GM18867 (cell line): ENCODE measurements at regions not wholly inside any gene's neighbourhood (a gene's known extent, or its start where the extent isn't known, plus 50 kb on each side); places are given as distances from the start of the nearest gene placed in this dataset.
A peak's percentile ranks its signal among the peaks of the same experiment; 100 is the strongest.

Experiments
- ATAC-seq: cut with Tn5 transposase; IDR thresholded peaks from one replicate; pipeline ENCODE4 v1.9.1; 2021; ENCODE audit warnings: mild to moderate bottlenecking, moderate library complexity; ENCODE audit not compliant: unreplicated experiment

DNA sequence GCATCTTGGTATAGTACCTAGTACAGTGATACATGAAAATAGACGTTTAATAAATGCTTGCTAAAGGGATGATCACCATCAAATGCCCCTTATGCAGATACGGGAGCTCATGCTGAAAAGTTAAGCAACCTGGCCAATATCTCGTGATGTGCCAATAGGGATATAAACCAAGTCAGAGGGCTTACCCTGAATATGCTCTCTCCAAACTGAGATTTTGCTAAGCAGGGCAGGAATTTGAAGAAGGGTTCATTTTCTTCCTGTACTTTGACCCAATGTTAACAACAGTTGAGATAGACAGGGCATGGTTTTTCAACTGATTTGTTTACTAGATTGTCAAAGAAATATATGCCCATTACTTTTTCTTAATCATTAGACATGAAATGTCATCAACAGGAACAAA lies 219.3 kb upstream of the PREP start:
- no peak for ATAC-seq

DNA sequence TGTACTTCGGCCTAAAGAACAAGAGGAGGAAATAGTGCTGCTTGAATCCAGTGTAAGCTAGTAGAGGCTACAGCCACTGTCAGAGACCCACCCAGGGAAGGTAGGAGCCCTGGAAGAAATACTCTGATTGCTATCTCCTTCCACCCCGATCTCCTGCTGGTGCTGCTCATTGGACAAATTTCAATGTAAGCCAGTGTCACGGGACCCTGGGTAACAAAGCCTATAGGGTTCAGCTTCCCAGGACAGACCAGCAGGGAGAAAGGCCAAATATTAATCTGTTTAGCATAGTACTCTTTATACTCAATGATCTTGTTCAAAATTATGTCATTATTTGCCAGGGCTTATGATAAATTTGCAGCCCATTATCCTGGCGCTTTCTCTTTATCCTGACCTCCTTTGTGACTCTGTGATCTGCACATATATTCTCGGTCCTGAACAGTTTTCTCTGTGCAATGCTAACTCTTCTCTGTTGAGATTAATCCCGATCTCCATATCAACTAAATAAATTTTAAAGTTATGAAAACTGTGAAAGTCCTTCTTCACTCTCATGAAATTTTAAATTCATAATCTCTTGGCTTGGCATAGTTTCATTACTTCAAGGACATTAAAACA lies 218.8 kb upstream of the PREP start:
- no peak for ATAC-seq

DNA sequence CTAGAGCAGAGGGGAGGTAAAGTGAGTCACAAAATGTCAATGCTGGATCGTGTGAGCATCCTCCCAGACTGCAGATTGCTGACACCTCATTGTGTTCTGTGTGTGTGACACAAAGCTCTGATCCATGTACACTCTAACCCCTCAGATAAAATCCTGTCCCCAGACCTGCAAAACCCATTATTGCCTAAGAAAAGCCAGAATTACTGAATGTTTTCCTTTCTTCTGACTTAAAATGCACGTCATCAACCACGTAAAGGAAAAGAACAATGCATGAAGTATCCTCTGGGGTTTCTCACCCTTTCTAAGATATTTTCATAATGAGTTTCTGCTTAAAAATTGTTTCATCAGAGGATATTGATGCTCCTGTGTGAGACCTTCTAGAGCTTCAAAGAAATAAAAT lies 218.0 kb upstream of the PREP start:
- ATAC-seq: no peak

DNA sequence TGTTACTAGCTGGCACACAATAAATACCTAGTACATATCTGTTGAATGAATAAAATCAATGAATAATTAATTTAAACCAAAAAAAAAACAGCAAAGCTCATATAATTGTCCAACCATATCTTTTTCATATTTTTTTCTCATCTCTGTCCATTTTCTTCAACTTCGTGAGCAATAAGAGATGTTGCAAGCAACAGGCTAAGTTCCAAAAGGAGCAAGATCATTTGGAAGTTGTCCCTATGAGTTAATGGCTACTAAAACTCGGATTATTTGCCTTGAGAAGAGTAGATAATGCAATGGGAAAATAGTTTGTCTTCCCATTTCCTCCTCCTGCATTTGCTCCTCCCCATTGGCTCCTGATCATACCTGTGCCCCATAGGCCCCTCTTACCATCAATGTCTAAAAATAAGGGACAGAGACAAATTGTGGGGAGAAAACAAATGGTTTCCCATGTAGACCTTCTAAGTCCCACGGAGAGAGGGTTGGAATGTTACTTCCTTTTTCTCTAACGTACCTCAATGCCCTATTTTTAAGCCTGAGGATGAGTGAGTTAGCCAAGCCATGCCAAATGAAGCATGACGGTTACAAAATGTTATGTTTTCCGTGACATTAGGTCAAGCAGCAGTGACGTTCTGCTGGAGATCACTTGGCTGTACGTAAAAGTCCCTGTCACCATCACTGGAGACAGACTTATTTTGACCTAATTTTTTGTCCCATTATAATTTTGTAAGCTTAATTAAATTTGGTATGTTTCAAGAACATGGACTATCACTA lies 217.3 kb upstream of the PREP start:
- no peak for ATAC-seq

DNA sequence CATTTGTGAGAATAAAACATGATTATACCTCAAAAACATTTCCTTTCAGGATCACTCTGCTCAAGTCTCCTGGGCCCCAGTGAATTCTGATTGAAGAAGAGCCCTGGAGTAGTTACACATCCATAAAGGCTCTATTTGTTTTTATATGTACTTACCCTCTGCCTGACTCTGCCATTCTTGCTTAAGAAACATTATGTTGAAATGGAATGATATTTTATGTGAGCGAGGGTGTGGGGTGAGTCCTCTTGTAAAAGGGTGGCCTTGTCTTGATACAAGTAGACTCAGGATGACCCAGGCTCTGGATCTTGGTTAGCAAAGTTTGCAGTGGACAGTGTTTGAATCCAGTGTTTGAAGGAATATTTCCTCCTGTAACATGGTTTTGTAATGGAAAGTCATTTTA lies 215.4 kb upstream of the PREP start:
- ATAC-seq: no peak

DNA sequence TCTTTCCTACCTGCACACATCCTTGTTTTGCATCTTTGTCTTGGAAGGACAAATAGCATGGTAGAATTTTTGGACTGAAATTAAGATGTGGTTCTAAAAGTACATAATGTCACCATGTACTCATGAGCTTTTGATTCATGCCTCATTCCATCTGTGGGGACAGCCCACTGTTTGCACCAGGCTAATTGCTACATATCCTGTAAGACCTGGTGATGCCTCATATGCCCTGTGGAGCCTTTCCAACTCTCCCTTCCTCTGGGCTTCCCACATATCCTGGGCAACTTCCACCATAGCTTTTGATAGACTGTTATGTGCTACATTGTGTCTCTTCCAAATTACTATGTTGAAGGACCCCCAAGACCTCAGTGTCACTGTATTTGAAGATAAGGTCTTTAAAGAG lies 213.6 kb upstream of the PREP start:
- ATAC-seq: no peak

DNA sequence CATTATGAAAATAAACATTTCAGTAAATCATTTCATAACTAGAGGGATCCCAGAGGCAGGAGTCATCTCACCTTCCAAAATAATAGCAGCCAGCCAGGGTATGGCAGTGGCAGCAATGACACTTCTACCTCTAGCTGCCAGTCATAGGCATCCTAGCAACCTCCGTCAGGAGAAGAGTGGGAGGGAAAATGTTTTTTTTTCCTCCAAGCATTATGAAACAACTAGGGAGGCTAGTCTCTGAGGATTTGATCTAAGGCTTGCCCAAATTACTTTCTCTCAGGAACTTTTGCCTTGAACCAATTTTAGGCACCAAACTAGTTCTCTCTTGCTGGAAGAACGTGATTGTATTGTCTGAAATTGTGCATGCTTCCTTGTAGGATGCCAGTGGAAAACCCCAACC lies 208.7 kb upstream of the PREP start:
- ATAC-seq: no peak

DNA sequence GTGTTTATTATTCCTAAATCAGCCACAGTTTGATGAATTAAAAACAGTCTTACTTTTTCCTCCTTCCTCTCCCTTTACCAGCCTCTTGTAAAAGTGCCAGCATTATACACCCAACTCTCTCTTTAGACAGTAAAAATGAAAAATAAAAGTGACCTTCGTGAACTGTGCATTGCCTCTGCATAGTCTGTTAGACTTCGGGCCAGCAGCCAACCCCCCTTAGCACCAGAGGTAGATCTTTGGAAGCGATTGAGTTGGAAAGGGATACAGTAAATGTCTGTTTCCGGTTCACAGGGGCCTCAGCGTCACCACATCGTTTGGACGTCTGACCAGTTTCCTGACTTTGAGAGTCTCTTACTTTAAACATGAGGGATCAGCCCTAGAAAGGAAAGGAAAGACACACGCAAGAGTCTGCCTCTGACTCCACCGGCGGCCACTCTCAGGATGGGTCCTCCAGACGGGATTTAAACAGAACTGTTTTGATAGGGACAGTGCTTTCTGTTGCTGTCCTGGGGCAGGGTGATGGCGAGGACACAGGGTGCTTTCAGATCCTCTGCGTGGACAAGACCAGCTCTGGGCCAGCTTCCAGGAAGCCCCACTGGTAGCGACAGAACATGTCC lies 206.6 kb upstream of the PREP start:
- no peak for ATAC-seq

DNA sequence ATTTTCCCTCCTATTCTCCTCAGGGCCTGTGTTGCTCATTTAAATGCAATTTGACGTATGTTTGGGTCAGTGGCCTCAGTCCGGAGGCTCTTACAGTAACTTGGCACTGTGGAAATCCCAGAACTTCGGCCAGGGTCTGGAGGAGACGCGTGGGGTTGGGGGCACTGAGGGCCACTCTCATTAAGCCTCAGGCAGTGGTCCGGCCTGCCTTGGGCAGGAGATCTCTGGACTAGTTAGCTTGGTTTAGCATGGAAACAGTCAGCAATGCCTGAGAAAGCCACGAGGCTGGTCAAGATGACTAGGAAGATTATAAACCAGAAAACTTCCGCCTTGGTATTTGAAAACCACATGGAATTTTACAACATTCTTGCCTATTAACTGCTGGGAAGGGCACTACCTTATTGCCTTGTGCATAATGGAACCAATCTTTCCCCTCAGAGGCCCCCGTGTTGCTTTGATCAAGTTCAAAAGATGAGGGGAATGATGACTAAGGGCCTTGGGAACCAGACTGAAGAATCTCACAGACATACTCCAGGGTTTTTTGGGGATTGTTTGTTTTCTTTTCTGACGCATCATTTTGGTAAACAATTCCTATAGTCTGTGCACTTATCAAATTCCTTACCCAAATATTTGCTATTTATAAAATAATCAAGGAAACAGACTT lies 206.0 kb upstream of the PREP start:
- no peak for ATAC-seq

DNA sequence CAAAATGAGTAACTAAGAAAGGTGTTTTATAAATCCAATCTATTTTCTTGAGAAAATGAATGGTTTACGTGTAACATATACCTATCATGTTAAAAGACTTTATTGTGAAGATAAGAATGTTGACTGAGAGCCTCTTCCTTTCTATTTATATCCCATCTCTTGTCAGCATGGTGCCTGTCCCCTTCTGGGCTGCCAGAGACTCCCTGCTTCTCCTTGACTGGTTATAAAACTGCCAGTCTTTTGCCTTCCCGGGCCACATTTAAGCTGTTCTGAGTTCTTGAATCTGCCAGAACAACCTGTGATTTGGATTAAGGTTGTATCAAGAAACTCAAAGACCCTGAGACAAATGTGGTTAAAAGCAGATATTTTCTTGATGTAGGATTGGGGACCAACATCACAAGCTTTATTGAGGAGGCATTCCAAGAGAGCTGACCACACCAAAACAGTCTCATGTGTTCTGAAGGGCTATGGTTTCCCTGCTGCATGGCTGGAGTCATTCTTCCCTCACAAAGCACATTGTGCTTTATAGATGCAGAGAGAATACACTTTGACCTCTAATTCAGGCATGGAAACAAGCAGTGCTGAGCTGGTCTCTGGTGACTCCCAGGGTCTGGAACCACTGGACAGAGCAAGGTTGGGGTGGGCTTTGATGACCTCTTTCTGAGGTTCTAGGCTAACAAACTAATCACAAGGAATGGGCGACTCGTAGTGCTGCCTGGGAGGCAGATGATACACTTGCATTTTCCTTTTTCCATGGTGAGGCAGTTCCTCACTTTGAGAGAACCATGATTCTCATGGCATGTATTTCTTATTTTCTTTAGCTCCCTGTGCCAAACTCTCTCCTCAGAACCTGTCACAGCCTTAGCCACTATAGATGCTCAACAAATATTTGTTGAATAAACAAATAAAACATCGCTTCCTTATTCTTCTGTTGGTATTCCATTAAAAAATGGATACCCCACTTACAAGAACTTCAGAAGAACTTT lies 205.0 kb upstream of the PREP start:
- no peak for ATAC-seq

DNA sequence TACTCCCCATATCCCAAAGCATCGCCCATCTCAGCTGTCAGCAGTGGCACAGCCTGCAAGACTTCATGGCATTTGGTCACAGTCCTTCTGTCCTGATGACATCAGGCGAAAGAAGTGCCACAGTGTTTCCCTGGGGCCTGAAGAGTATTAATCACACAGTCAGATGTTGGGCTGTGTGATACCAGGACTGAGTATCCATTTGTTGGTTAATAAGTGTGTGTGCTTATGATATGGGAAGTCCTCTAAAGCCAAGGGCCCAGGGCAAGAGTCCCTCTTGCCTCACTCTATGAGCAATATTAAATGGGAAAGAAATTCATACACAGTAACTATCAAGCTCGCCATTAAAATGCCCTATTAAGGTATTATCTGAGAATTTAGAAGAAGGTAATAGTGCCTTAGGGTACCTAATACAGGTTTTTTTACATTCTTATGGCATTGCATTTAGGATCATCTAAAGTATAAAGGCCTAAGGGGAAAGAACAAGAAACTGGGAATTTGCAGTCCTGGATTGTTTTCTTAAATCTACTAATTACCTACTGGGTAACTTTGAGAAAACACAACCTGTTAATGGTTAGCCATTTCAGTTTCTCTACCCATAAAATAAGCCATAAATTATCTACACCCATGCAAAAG lies 204.1 kb upstream of the PREP start:
- no peak for ATAC-seq

DNA sequence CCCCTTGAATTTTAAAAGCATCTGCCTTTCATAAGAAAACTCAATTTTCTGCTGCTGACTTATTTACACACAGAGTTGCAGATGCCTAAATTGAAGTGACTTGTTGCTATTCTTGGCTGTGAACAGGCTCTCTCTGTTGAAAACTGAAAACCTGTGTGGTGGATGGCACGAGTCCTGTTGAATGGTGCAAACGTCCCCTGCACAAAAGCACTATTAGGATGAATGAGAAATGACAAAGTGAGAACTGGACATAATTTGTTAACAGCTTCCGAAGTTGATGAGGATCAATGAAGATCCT lies 201.7 kb upstream of the PREP start:
- no peak for ATAC-seq

DNA sequence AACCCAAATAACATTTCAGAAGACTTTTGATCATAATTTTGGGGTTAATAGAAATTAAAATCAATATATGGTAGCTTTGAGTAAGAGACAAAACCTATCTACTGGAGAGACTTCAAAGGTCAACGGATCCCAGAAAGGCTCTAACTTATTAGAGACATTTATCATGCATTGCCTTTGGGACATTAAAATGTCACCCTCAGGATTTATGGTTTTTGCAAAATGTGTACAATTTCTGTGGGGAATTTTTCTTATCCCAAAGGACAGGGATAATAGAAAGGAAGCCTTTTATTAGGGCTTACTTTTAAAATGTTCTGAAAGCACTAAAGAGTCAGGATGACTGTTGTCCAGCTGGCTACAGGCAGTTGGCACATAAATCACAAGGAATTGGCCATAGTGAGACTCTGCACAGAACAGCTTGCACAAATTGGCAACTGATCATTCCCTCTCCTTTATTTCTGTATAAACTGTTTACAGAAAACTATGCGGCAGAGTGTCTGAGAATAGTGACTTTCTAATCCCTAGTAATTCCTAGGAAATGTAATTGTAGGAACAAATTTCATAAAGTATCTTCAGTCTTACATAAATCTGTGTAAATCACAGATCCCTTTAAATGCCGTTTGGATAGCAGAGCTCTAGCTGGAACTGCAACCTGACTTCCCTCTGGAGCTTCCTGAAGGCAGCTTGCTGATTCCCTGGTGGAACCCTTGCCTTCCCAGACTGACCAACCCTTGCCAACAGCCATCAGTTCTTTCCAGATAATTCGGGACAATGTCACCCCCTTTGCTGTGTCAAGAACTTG lies 201.1 kb upstream of the PREP start:
- no peak for ATAC-seq

DNA sequence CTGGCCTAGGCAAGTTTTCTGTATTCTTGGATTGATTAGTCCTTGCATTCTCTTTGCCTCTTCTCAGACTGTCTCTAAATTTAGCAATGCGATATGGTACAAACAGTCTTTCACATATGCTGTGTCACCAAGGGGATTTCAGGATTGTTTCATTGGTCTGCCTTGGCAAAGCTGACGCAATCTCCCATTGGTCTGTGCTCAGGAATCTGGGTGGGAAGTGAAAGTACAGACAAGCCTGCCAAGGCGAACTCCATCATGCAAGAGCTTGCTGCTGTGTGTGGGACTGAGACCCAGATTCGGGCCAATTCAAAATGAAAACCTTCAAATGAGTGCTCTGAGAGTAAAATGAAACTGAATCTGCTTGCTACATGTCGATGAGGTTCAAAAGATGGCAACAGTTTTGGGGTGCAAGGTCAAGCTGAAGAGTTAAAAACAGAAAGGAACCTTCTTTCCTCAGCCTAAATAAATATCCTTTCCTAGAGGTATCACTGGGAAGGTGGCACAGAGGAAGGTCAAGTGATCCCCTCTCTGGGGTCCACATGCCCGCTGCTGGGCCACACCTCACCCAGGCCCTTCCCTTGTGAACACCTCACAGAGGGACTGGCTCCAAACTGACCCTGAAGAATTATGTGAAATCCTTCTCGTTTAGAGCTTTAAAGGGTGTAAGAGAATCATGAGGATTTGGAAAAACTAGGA lies 198.8 kb upstream of the PREP start:
- ATAC-seq: peak; percentile 79

DNA sequence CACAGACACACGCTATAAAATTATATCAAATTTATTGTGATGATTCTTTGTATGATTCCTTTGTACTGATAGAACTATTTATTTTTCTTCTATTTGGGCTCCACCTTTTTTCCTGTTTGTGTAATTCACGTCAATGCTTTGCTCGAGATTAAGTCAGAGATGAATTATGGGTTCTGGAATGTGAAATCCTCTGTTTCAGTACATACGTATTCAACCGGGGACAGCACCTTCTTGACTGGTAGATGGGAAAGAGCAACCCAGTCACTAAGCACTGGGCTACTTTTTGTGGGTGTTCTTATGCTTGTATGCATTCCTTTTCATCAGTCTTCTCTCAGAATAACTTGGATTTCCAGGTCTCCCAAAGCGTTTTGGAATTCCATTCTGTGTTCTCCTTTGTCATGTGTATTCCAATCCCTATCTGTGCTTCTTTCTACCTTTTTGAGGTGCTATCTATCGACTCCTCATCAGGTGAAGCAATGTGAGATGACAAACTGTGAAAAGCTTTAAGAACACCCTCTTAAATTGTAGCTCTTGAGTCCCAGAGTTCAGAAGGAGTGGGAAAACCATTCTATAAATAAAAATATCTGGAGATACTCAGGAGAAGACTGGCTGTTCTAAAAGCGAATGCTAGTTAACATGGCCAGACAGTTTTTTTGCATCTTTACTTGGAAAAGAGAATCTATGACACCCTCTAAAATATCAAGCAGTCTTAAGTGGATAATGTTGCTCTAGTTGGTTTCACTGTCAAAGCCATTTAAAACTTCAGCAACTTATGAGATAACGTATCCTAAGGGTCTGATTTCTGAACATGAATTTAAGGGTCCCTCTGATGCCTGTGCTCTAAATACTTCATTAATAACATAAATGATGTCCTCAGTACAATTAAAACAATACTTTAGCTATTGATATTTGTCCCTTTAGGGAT lies 197.7 kb upstream of the PREP start:
- no peak for ATAC-seq

DNA sequence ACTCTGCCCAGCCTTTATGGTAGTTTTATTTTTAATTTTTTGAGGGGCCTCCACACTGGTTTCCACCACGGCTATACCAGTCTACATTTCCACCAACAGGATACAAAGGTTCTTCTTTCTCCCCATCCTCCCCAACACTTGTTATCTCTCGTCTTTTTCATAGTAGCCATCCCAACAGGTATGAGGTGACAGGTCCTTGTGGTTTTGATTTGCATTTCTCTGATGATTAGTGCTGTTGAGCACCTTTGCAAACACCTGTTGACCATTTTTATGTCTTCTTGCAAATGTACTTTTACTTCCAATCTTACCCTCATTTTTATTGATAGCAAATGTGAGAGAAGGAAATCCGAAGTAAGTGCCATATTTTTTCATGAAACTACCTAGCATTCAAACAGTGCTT lies 195.4 kb upstream of the PREP start:
- ATAC-seq: no peak

DNA sequence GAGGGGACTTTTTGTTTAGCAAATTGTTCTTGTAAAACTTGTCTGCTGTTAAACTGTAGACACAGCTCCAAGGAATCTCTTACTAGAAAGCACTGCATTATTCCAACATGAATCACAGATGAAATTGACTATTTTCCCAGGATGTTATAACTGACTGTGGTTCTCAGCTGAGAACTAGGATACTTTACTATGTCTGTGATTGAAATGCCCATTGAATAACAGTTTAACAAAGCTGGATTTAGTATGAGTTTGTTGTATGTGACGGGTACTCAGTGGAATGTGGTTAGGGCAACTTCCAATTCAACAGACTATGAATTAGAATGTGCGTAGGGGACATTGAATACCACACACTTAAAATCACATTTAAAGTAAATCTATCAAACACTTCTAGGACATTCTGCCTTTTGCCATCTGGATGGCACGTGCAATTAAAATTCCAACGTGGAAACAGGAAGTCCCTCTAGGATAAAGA lies 193.4 kb upstream of the PREP start:
- no peak for ATAC-seq

DNA sequence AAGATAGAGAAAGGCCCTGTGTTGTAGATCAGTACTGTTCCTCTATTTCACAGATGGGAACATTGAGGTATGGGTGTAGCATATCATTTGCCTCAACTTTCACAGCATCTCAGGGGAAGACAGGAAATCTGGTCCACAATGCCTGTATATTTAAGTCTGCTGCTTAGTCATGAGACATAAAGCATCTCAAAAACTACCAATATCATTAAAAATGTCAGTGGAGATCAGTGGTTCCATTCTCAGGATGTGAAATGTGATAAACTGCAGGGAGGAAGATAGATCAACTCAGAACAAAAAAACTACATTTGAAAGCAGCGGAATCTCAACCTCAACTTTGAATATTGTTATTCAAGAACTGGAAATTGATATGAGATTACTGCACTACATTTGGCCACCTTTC lies 192.9 kb upstream of the PREP start:
- ATAC-seq: no peak
